K562 (cell line): ENCODE measurements at regions not wholly inside any gene's neighbourhood (a gene's known extent, or its start where the extent isn't known, plus 50 kb on each side); places are given as distances from the start of the nearest gene placed in this dataset.

ENCODE experiments used
- CBX2 ChIP-seq: fragments of 200-600 bp; sonication (generic); IDR thresholded peaks from one replicate; pipeline ENCODE4 v1.6.1; 2012; ENCODE audit warnings: mild to moderate bottlenecking, low read length, inconsistent platforms; ENCODE audit not compliant: insufficient read depth, poor library complexity, severe bottlenecking
- ETV6 ChIP-seq, 3 experiments: fragments of 150-350 bp in 1 of 3; sonication (generic) in 1 of 3; formaldehyde crosslinking in 1 of 3; IDR thresholded peaks; 2 replicates each; pipeline versions ENCODE4 v1.6.1 to v1.8.0; 2014 to 2022; ENCODE audit warnings: borderline replicate concordance in 2 of 3, low read depth in 2 of 3, antibody characterized with exemption in 1 of 3, low read length in 1 of 3, mild to moderate bottlenecking in 1 of 3, missing genetic modification reagents in 1 of 3
- MTA1 ChIP-seq: fragments of 450-650 bp; IDR thresholded peaks from 2 replicates; pipeline ENCODE4 v1.6.1; 2017; ENCODE audit warnings: borderline replicate concordance
- RBM17 ChIP-seq: fragments of 200-400 bp; formaldehyde crosslinking; IDR thresholded peaks from 2 replicates; pipeline ENCODE4 v1.6.1; 2017; ENCODE audit warnings: low read depth, mild to moderate bottlenecking, low read length, borderline replicate concordance
- TCF7 ChIP-seq: sonication (generic); IDR thresholded peaks from 2 replicates; pipeline ENCODE4 v1.6.1; 2016; ENCODE audit warnings: antibody characterized with exemption, borderline replicate concordance
- TFAM ChIP-seq: fragments of 250-450 bp; sonication (Bioruptor Pico); conservative IDR thresholded peaks from 2 replicates; pipeline ENCODE4 v1.5.0; 2021; ENCODE audit warnings: mild to moderate bottlenecking, moderate library complexity
- ZNF408 ChIP-seq: fragments of 250-450 bp; sonication (Bioruptor Pico); IDR thresholded peaks from 2 replicates; pipeline ENCODE4 v1.4.0; 2020; ENCODE audit warnings: low read depth, mild to moderate bottlenecking, moderate library complexity
- TF ChIP-seq, protein P1 (sequence below): fragments of 450-650 bp; IDR thresholded peaks from 2 replicates; pipeline ENCODE4 v1.6.1; 2016; ENCODE audit warnings: mild to moderate bottlenecking, moderate library complexity

DNA sequence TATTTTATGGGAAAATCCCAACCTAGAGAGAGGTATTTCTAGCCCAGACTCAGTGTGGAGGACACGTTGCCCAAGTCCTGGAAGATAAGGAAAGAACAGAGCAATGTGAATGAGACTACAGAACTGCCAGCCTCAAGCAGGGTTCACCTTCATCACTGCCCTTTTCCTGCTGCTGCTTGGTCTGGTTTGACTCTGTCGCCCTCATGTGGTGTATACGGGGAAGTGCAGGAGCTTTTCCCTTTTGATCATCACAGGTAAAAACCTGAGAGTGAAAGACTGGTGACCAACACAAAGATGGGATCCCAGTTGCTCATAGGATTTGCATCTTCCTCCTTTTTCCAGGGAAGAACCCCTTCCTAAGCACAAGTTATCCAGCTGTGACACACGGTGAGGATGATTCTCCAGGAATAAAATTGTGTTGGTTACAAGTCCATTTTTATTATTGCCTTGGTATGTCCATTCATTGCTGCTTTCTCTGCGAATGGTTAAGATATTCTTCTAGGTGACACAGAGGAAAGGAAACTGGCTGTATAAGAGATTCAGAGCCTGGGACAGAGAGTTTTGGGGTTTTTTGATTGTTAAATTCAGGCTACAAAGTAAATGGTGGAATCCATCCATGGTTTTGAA, 89.5 kb upstream of the CD53 start (continued):
- TF ChIP-seq, protein P1, sequence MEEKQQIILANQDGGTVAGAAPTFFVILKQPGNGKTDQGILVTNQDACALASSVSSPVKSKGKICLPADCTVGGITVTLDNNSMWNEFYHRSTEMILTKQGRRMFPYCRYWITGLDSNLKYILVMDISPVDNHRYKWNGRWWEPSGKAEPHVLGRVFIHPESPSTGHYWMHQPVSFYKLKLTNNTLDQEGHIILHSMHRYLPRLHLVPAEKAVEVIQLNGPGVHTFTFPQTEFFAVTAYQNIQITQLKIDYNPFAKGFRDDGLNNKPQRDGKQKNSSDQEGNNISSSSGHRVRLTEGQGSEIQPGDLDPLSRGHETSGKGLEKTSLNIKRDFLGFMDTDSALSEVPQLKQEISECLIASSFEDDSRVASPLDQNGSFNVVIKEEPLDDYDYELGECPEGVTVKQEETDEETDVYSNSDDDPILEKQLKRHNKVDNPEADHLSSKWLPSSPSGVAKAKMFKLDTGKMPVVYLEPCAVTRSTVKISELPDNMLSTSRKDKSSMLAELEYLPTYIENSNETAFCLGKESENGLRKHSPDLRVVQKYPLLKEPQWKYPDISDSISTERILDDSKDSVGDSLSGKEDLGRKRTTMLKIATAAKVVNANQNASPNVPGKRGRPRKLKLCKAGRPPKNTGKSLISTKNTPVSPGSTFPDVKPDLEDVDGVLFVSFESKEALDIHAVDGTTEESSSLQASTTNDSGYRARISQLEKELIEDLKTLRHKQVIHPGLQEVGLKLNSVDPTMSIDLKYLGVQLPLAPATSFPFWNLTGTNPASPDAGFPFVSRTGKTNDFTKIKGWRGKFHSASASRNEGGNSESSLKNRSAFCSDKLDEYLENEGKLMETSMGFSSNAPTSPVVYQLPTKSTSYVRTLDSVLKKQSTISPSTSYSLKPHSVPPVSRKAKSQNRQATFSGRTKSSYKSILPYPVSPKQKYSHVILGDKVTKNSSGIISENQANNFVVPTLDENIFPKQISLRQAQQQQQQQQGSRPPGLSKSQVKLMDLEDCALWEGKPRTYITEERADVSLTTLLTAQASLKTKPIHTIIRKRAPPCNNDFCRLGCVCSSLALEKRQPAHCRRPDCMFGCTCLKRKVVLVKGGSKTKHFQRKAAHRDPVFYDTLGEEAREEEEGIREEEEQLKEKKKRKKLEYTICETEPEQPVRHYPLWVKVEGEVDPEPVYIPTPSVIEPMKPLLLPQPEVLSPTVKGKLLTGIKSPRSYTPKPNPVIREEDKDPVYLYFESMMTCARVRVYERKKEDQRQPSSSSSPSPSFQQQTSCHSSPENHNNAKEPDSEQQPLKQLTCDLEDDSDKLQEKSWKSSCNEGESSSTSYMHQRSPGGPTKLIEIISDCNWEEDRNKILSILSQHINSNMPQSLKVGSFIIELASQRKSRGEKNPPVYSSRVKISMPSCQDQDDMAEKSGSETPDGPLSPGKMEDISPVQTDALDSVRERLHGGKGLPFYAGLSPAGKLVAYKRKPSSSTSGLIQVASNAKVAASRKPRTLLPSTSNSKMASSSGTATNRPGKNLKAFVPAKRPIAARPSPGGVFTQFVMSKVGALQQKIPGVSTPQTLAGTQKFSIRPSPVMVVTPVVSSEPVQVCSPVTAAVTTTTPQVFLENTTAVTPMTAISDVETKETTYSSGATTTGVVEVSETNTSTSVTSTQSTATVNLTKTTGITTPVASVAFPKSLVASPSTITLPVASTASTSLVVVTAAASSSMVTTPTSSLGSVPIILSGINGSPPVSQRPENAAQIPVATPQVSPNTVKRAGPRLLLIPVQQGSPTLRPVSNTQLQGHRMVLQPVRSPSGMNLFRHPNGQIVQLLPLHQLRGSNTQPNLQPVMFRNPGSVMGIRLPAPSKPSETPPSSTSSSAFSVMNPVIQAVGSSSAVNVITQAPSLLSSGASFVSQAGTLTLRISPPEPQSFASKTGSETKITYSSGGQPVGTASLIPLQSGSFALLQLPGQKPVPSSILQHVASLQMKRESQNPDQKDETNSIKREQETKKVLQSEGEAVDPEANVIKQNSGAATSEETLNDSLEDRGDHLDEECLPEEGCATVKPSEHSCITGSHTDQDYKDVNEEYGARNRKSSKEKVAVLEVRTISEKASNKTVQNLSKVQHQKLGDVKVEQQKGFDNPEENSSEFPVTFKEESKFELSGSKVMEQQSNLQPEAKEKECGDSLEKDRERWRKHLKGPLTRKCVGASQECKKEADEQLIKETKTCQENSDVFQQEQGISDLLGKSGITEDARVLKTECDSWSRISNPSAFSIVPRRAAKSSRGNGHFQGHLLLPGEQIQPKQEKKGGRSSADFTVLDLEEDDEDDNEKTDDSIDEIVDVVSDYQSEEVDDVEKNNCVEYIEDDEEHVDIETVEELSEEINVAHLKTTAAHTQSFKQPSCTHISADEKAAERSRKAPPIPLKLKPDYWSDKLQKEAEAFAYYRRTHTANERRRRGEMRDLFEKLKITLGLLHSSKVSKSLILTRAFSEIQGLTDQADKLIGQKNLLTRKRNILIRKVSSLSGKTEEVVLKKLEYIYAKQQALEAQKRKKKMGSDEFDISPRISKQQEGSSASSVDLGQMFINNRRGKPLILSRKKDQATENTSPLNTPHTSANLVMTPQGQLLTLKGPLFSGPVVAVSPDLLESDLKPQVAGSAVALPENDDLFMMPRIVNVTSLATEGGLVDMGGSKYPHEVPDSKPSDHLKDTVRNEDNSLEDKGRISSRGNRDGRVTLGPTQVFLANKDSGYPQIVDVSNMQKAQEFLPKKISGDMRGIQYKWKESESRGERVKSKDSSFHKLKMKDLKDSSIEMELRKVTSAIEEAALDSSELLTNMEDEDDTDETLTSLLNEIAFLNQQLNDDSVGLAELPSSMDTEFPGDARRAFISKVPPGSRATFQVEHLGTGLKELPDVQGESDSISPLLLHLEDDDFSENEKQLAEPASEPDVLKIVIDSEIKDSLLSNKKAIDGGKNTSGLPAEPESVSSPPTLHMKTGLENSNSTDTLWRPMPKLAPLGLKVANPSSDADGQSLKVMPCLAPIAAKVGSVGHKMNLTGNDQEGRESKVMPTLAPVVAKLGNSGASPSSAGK, result no peak
- TF ChIP-seq MTA1, result no peak
- TF ChIP-seq RBM17, result no peak
- TF ChIP-seq CBX2, result no peak
- no peak for TF ChIP-seq TCF7
- no peak for TF ChIP-seq ZNF408 (CRISPR knock-in tag)
- TF ChIP-seq ETV6 (IDR thresholded peaks at IDR 0.05; ENCODE audit: borderline replicate concordance in 1 of 2, low read depth in 2 of 2, low read length in 1 of 2), result no peak
- no peak for TF ChIP-seq ETV6 (CRISPR knock-in tag; IDR thresholded peaks at IDR 0.05; ENCODE audit: borderline replicate concordance)
- no peak for TF ChIP-seq TFAM (CRISPR knock-in tag)
